HG03175 (cell line): ENCODE measurements at regions not wholly inside any gene's neighbourhood (a gene's known extent, or its start where the extent isn't known, plus 50 kb on each side); places are given as distances from the start of the nearest gene placed in this dataset.
"Not testable (repeated sequence)": the region's sequence is repeated elsewhere in the genome, so short reads cannot be mapped to it uniquely, and the experiment has no call there.

Source experiments
- ATAC-seq: cut with Tn5 transposase; IDR thresholded peaks from one replicate; pipeline ENCODE4 v1.9.1; 2021; ENCODE audit warnings: mild to moderate bottlenecking, moderate library complexity; ENCODE audit not compliant: unreplicated experiment

GRCh38 chr5:85388770-85389169 lies 1004.1 kb upstream of the EDIL3 start:
- no peak for ATAC-seq

GRCh38 chr5:85392309-85392708 lies 1007.6 kb upstream of the EDIL3 start:
- ATAC-seq = not testable (repeated sequence)

GRCh38 chr5:85395526-85395925 lies 1010.8 kb upstream of the EDIL3 start:
- ATAC-seq = no peak

- ATAC-seq = no peak
These were observed 1012.8 kb upstream of the EDIL3 start for GRCh38 chr5:85397451-85397850.

- ATAC-seq = no peak
These were observed 1043.8 kb upstream of the EDIL3 start for GRCh38 chr5:85428426-85428934.

GRCh38 chr5:85431726-85432125 lies 1047.0 kb upstream of the EDIL3 start:
- not testable (repeated sequence) for ATAC-seq

- no peak for ATAC-seq
These were observed 1056.5 kb upstream of the EDIL3 start for GRCh38 chr5:85441156-85441555.

- no peak for ATAC-seq
These were observed 1057.2 kb upstream of the EDIL3 start for GRCh38 chr5:85441853-85442252.

GRCh38 chr5:85452322-85453025 lies 1067.8 kb upstream of the EDIL3 start:
- no peak for ATAC-seq

GRCh38 chr5:85453026-85453349 lies 1068.3 kb upstream of the EDIL3 start:
- no peak for ATAC-seq

GRCh38 chr5:85458319-85458718 lies 1073.6 kb upstream of the EDIL3 start:
- no peak for ATAC-seq

GRCh38 chr5:85462957-85463356 lies 1078.3 kb upstream of the EDIL3 start:
- ATAC-seq = no peak

GRCh38 chr5:85466423-85466822 lies 1081.7 kb upstream of the EDIL3 start:
- ATAC-seq = no peak

- ATAC-seq = no peak
These were observed 1088.1 kb upstream of the EDIL3 start for GRCh38 chr5:85472749-85473148.

GRCh38 chr5:85475151-85475550 lies 1090.5 kb upstream of the EDIL3 start:
- ATAC-seq = not testable (repeated sequence)

GRCh38 chr5:85476617-85477016 lies 1091.9 kb upstream of the EDIL3 start:
- ATAC-seq = no peak

GRCh38 chr5:85479849-85480248 lies 1095.2 kb upstream of the EDIL3 start:
- no peak for ATAC-seq

- ATAC-seq = no peak
These were observed 1100.4 kb upstream of the EDIL3 start for GRCh38 chr5:85484982-85485574.

- no peak for ATAC-seq
These were observed 1103.6 kb upstream of the EDIL3 start for GRCh38 chr5:85488295-85488694.

- no peak for ATAC-seq
These were observed 1116.2 kb upstream of the EDIL3 start for GRCh38 chr5:85500869-85501268.

GRCh38 chr5:85512896-85513295 lies 1104.8 kb upstream of the COX7C start:
- ATAC-seq = no peak

GRCh38 chr5:85515588-85515987 lies 1102.2 kb upstream of the COX7C start:
- ATAC-seq = no peak

GRCh38 chr5:85517386-85517785 lies 1100.4 kb upstream of the COX7C start:
- ATAC-seq = no peak
